ENCODE measurements at regions not wholly inside any gene's neighbourhood (a gene's known extent, or its start where the extent isn't known, plus 50 kb on each side); places are given as distances from the start of the nearest gene placed in this dataset.
"Not testable (repeated sequence)": the region's sequence is repeated elsewhere in the genome, so short reads cannot be mapped to it uniquely, and the experiment has no call there.

DNA sequence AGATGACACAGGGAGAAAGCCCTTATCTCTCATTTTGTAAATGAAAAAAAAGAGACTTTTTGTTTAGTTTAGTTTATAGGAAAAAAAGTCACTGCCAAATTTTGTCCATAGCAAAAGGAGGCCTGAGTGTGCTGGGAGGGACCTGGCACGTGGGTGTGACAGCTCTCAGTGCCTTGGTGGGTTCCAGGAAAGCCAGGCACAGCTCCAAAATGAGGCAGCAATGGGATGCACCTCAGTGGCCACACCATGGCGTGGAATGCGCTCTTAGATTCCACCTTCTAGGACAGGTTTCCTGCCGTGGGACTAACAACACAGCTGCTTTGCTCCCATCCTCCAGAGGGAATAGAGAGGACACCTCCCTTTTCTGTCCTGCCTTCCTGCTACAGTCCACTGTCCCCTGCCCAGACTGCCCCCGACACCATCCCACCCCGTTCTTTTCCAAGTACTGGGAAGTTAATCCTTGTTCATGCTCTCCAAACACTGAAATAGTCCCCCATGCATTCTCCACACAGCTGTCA lies 207.6 kb downstream of the EMP1 start:
- no peak overlapping the region for H3K4me3 ChIP-seq (ENCODE audit: low read length)
- H3K36me3 ChIP-seq (ENCODE audit: insufficient read depth, low read length): no peaks in the 10 kb centered on the region
- H3K4me1 ChIP-seq (ENCODE audit: insufficient read depth, low read length): no peaks in the 10 kb centered on the region
- no peaks in the 10 kb centered on the region for H3K27me3 ChIP-seq (ENCODE audit: insufficient read depth, low read length)
- H3K9me3 ChIP-seq (ENCODE audit: low read length): no peaks in the 10 kb centered on the region
- H2AFZ ChIP-seq (ENCODE audit: low read depth, low read length): no peak overlapping the region

DNA sequence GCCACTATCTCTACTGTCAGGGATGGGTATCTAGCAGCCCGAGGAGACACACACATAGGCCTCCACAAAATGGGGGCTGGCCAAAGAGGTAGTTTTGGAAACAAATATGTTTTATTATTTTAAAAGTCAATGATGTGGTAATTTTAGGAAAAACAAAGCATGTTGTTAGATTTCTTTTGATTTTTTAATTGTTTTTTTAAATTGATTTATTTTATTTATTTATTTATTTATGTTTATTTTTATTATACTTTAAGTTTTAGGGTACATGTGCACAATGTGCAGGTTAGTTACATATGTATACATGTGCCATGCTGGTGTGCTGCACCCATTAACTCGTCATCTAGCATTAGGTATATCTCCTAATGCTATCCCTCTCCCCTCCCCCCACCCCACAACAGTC lies 194.8 kb downstream of the EMP1 start:
- H3K27me3 ChIP-seq (ENCODE audit: insufficient read depth, low read length); H3K36me3 ChIP-seq (ENCODE audit: insufficient read depth, low read length); H3K4me1 ChIP-seq (ENCODE audit: insufficient read depth, low read length); H2AFZ ChIP-seq (ENCODE audit: low read depth, low read length); H3K9me3 ChIP-seq (ENCODE audit: low read length); H3K4me3 ChIP-seq (ENCODE audit: low read length): not testable (repeated sequence)

- Histone ChIP-seq H3K9me3 (ENCODE audit: low read length) (no peaks in the 10 kb centered on the region), H3K36me3 (ENCODE audit: insufficient read depth, low read length) (no peaks in the 10 kb centered on the region), H3K4me1 (ENCODE audit: insufficient read depth, low read length) (no peaks in the 10 kb centered on the region), H3K4me3 (ENCODE audit: low read length) (no peak overlapping the region), H2AFZ (ENCODE audit: low read depth, low read length) (no peak overlapping the region), H3K27me3 (ENCODE audit: insufficient read depth, low read length) (peaks cover 4% of the 10 kb centered on the region)
These were observed 194.4 kb downstream of the EMP1 start for GRCh38 chr12:13390918-13391317.

DNA sequence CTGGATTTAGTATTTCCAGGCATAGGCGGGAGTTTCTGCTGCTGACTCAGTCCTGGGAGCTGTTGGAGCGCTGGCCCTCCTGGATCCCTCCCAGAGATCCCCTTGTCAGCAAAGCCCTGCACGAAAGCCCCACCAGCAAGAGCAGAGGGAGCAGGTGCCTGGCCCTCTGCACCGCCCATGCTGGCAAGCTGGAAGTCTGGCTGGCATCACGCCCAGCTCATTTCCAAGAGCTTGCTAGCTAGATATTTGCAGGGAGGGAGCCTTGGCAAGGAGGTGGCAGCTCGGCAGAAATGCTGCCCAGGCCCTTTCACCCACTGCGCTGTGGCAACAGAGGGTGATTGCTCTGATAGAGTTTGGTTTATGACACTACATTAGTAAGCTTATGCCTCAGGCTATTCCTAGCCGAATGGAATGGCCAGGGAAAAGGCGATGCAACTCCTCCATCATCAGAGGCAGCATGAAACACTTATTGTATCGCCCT lies 193.9 kb downstream of the EMP1 start:
- Histone ChIP-seq H3K9me3 (ENCODE audit: low read length) (no peaks in the 10 kb centered on the region), H3K27me3 (ENCODE audit: insufficient read depth, low read length) (peaks cover 4% of the 10 kb centered on the region), H2AFZ (ENCODE audit: low read depth, low read length) (no peak overlapping the region), H3K36me3 (ENCODE audit: insufficient read depth, low read length) (no peaks in the 10 kb centered on the region), H3K4me3 (ENCODE audit: low read length) (no peak overlapping the region), H3K4me1 (ENCODE audit: insufficient read depth, low read length) (no peaks in the 10 kb centered on the region)

DNA sequence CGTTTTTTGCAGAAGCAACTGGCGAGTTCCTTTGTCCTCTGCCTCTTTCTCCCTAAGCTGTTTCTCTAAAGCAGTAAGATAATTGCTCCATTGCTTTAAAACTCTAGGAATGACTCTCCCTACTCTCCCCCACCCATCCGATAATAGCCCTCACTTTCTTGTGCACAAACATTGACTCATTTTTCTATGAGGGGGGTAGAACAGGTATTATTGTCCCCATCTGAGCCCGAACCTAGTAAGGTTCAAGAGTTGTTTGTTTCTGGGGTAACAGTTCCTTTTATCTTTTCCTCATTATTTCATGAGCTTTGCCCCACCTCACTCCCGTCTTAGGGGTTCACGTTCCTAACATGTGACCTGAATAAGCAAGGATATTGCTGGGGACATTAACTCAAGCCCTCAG lies 190.6 kb downstream of the EMP1 start:
- no peaks in the 10 kb centered on the region for H3K4me1 ChIP-seq (ENCODE audit: insufficient read depth, low read length)
- H3K4me3 ChIP-seq (ENCODE audit: low read length): no peak overlapping the region
- H2AFZ ChIP-seq (ENCODE audit: low read depth, low read length): no peak overlapping the region
- H3K27me3 ChIP-seq (ENCODE audit: insufficient read depth, low read length): peaks cover 4% of the 10 kb centered on the region
- no peaks in the 10 kb centered on the region for H3K36me3 ChIP-seq (ENCODE audit: insufficient read depth, low read length)
- no peaks in the 10 kb centered on the region for H3K9me3 ChIP-seq (ENCODE audit: low read length)

- H3K27me3 ChIP-seq (ENCODE audit: insufficient read depth, low read length): peaks cover 4% of the 10 kb centered on the region
- no peak overlapping the region for H2AFZ ChIP-seq (ENCODE audit: low read depth, low read length)
- no peaks in the 10 kb centered on the region for H3K9me3 ChIP-seq (ENCODE audit: low read length)
- H3K4me1 ChIP-seq (ENCODE audit: insufficient read depth, low read length): no peaks in the 10 kb centered on the region
- no peak overlapping the region for H3K4me3 ChIP-seq (ENCODE audit: low read length)
- H3K36me3 ChIP-seq (ENCODE audit: insufficient read depth, low read length): no peaks in the 10 kb centered on the region
These were observed 190.0 kb downstream of the EMP1 start for GRCh38 chr12:13386323-13387039.

DNA sequence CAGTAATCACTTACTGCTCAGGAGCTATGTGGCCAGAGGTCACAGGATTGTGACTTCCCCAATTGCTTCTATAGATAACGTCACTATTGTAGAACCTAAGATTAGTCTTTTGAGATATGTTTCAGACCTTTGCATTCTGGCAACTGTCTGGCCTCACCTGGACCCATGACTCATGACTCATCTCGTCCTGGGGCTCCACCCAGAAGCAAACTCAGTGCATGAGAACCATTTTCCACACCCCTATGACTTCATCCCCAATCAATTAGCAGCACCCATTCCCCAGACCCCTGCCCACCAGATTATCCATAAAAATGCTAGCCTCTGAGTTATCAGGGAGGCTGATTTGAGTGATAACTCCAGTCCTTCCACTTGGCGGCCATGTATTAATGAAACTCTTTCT lies 186.9 kb downstream of the EMP1 start:
- Histone ChIP-seq H3K4me1 (ENCODE audit: insufficient read depth, low read length) (no peaks in the 10 kb centered on the region), H3K27me3 (ENCODE audit: insufficient read depth, low read length) (no peaks in the 10 kb centered on the region), H3K36me3 (ENCODE audit: insufficient read depth, low read length) (no peaks in the 10 kb centered on the region), H2AFZ (ENCODE audit: low read depth, low read length) (no peak overlapping the region), H3K4me3 (ENCODE audit: low read length) (no peak overlapping the region), H3K9me3 (ENCODE audit: low read length) (no peaks in the 10 kb centered on the region)

GRCh38 chr12:13380297-13380696 lies 183.8 kb downstream of the EMP1 start:
- Histone ChIP-seq H3K27me3 (ENCODE audit: insufficient read depth, low read length) (no peaks in the 10 kb centered on the region), H3K36me3 (ENCODE audit: insufficient read depth, low read length) (no peaks in the 10 kb centered on the region), H3K4me3 (ENCODE audit: low read length) (no peak overlapping the region), H3K4me1 (ENCODE audit: insufficient read depth, low read length) (no peaks in the 10 kb centered on the region), H2AFZ (ENCODE audit: low read depth, low read length) (no peak overlapping the region), H3K9me3 (ENCODE audit: low read length) (no peaks in the 10 kb centered on the region)

- Histone ChIP-seq H3K27me3 (ENCODE audit: insufficient read depth, low read length) (no peaks in the 10 kb centered on the region), H3K4me1 (ENCODE audit: insufficient read depth, low read length) (no peaks in the 10 kb centered on the region)
These were observed 183.1 kb downstream of the EMP1 start for GRCh38 chr12:13379531-13380188.

DNA sequence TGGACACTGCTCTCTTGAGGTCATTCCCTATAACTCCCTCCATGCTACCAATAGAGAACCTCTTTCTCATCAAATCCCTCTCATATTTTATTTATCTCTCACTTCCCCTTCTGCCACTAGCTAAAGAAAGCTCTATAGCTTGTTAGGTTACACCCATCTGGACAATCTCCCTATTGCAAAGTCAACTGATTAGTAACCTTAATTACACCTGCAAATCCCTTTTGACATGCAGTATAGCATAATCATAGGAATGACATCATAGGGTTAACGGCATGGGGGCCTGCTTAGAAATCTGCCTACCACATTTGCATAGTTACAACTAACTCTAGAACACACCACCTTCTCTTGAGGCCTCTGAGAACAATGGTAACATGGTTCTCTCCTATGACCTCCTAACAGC lies 181.2 kb downstream of the EMP1 start:
- Histone ChIP-seq H3K27me3 (ENCODE audit: insufficient read depth, low read length) (peaks cover 2% of the 10 kb centered on the region), H3K9me3 (ENCODE audit: low read length) (no peaks in the 10 kb centered on the region), H3K4me1 (ENCODE audit: insufficient read depth, low read length) (no peaks in the 10 kb centered on the region), H2AFZ (ENCODE audit: low read depth, low read length) (no peak overlapping the region), H3K36me3 (ENCODE audit: insufficient read depth, low read length) (no peaks in the 10 kb centered on the region), H3K4me3 (ENCODE audit: low read length) (no peak overlapping the region)

More at GRCh38 chr12:13379531-13380188, 183.1 kb downstream of the EMP1 start:
- Histone ChIP-seq H3K9me3 (ENCODE audit: low read length) (no peaks in the 10 kb centered on the region), H2AFZ (ENCODE audit: low read depth, low read length) (no peak overlapping the region), H3K36me3 (ENCODE audit: insufficient read depth, low read length) (no peaks in the 10 kb centered on the region), H3K4me3 (ENCODE audit: low read length) (no peak overlapping the region)

- H3K4me1 ChIP-seq (ENCODE audit: insufficient read depth, low read length): no peaks in the 10 kb centered on the region
- H2AFZ ChIP-seq (ENCODE audit: low read depth, low read length): no peak overlapping the region
- no peak overlapping the region for H3K4me3 ChIP-seq (ENCODE audit: low read length)
- H3K27me3 ChIP-seq (ENCODE audit: insufficient read depth, low read length): peaks cover 2% of the 10 kb centered on the region
- H3K36me3 ChIP-seq (ENCODE audit: insufficient read depth, low read length): no peaks in the 10 kb centered on the region
- H3K9me3 ChIP-seq (ENCODE audit: low read length): no peaks in the 10 kb centered on the region
These were observed 180.3 kb downstream of the EMP1 start for GRCh38 chr12:13376610-13377373.

DNA sequence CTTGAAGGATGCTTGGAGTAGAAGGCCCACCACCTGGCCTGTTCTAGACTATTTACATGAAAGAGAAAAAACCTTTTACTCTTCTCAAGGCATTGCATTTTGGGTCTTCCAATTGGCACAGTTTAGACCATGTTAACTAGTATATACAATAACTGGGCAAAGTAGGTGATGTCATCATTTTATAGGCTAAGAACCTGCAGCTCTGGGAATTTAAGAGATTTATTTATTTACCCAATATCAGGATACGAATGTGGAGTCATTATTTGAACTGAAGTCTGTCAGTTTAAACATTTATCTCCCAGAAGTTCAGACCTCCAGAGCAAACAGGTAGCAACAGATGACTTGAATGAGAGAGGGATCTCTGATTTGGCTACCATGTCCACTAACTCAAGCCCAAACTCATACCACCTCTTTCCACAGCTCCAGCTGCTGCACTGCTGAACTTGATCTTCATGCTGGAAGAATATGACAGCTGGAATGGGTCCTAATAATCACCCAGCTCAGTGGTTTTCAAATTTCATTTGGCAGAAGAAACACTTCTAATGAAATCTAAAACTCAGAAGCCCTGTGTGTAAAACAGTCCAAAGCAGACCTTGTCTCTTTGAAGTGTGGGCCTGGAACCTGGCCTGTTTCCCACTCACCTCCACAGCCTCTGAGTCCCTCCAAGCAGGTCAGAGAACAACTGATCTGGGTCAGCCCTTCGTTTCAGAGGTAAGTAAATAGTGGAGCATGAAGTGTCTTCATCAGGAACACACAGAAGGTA lies 179.2 kb downstream of the EMP1 start:
- Histone ChIP-seq H3K4me1 (ENCODE audit: insufficient read depth, low read length) (no peaks in the 10 kb centered on the region), H3K27me3 (ENCODE audit: insufficient read depth, low read length) (peaks cover 2% of the 10 kb centered on the region), H3K9me3 (ENCODE audit: low read length) (no peaks in the 10 kb centered on the region), H2AFZ (ENCODE audit: low read depth, low read length) (no peak overlapping the region), H3K36me3 (ENCODE audit: insufficient read depth, low read length) (no peaks in the 10 kb centered on the region), H3K4me3 (ENCODE audit: low read length) (no peak overlapping the region)

All from neuron (in vitro differentiated cells).